Sciatic nerve (tissue), 2 donors: ENCODE measurements at regions not wholly inside any gene's neighbourhood (a gene's known extent, or its start where the extent isn't known, plus 50 kb on each side); places are given as distances from the start of the nearest gene placed in this dataset.

Source experiments
- ATAC-seq: fragments of 200-7000 bp; cut with Tn5 transposase; one replicate; pipeline ENCODE4 v1.9.1; 2020; ENCODE audit warnings: mild to moderate bottlenecking, moderate library complexity
- DNase-seq: peaks from one replicate; pipeline ENCODE4 v3.0.0-alpha.2; 2020; ENCODE audit warnings: low spot score
- intact Hi-C: fragments of 100-400 bp; cut with DNase I; formaldehyde crosslinking; loops from one replicate; pipeline ENCODE4 v1.14.2; 2022
- donor health status: DM: no; HTN: no; CAD: no.
- donor health status: DM: no; HTN: no; CAD: no.

GRCh38 chr9:119662329-119662728 lies 293.1 kb upstream of the BRINP1 start:
- ATAC-seq (no peak), DNase-seq (no peak)
- intact Hi-C loops = no loop called here

- intact Hi-C loops = no loop called here
- DNase-seq (no peak), ATAC-seq (no peak)
Observed at GRCh38 chr9:119652931-119653330, 283.7 kb upstream of the BRINP1 start.

GRCh38 chr9:119649205-119649604 lies 280.0 kb upstream of the BRINP1 start:
- intact Hi-C loops = no loop called here
- DNase-seq (no peak), ATAC-seq (no peak)

GRCh38 chr9:119639287-119639955 lies 270.2 kb upstream of the BRINP1 start:
- DNase-seq (no peak), ATAC-seq (peak; percentile 64)
- intact Hi-C loops = no loop called here

GRCh38 chr9:119634006-119634405 lies 264.8 kb upstream of the BRINP1 start:
- DNase-seq (no peak), ATAC-seq (no peak)
- intact Hi-C loops = no loop called here

GRCh38 chr9:119611565-119611964 lies 242.3 kb upstream of the BRINP1 start:
- intact Hi-C loops = no loop called here
- DNase-seq (no peak), ATAC-seq (no peak)

- intact Hi-C loops = no loop called here
- DNase-seq (no peak), ATAC-seq (no peak)
Observed at GRCh38 chr9:119609277-119609971, 240.2 kb upstream of the BRINP1 start.

GRCh38 chr9:119601632-119602031 lies 232.4 kb upstream of the BRINP1 start:
- intact Hi-C loops = no loop called here
- no peak for ATAC-seq
- DNase-seq = no peak

- DNase-seq (no peak), ATAC-seq (no peak)
- intact Hi-C loops = no loop called here
Observed at GRCh38 chr9:119597499-119597898, 228.3 kb upstream of the BRINP1 start.

- ATAC-seq = no peak
- intact Hi-C loops = no loop called here
- DNase-seq = no peak
Observed at GRCh38 chr9:119596703-119597102, 227.5 kb upstream of the BRINP1 start.

GRCh38 chr9:119588874-119589744 lies 219.9 kb upstream of the BRINP1 start:
- DNase-seq (no peak), ATAC-seq (no peak)
- intact Hi-C loops = no loop called here

- no peak for ATAC-seq
- DNase-seq = no peak
- intact Hi-C loops = no loop called here
Observed at GRCh38 chr9:119577881-119578280, 208.6 kb upstream of the BRINP1 start.

- no peak for DNase-seq
- intact Hi-C loops = no loop called here
- no peak for ATAC-seq
Observed at GRCh38 chr9:119559986-119560385, 190.8 kb upstream of the BRINP1 start.

- DNase-seq (no peak), ATAC-seq (no peak)
- intact Hi-C loops = no loop called here
Observed at GRCh38 chr9:119559056-119559455, 189.8 kb upstream of the BRINP1 start.

- ATAC-seq (peak; percentile 86), DNase-seq (peak; percentile 80)
- intact Hi-C loops = no loop called here
Observed at GRCh38 chr9:119556129-119556875, 187.1 kb upstream of the BRINP1 start.

GRCh38 chr9:119544492-119544891 lies 175.3 kb upstream of the BRINP1 start:
- DNase-seq (no peak), ATAC-seq (no peak)
- intact Hi-C loops = no loop called here

- no peak for DNase-seq
- no peak for ATAC-seq
- intact Hi-C loops = no loop called here
Observed at GRCh38 chr9:119537138-119537537, 167.9 kb upstream of the BRINP1 start.

- intact Hi-C loops = no loop called here
- no peak for DNase-seq
- ATAC-seq = no peak
Observed at GRCh38 chr9:119533504-119533903, 164.3 kb upstream of the BRINP1 start.

- no peak for ATAC-seq
- intact Hi-C loops = no loop called here
- DNase-seq = no peak
Observed at GRCh38 chr9:119526698-119527097, 157.5 kb upstream of the BRINP1 start.
